Spleen (tissue), 7 donors: ENCODE measurements at regions not wholly inside any gene's neighbourhood (a gene's known extent, or its start where the extent isn't known, plus 50 kb on each side); places are given as distances from the start of the nearest gene placed in this dataset.

ENCODE experiments used
- POLR2AphosphoS5 ChIP-seq, 3 donors: sonication (generic); formaldehyde crosslinking; IDR thresholded peaks; one replicate each; pipeline ENCODE4 v1.5.1; 2017; ENCODE audit warnings: antibody characterized with exemption in 3 of 3
- TF ChIP-seq, protein P1 (sequence below), 11 experiments: fragments of 200-600 bp in 7 of 11; fragments of 450-650 bp in 4 of 11; sonication (generic) in 4 of 11; IDR thresholded peaks in 8 of 11; conservative IDR thresholded peaks in 3 of 11; 1 replicate in 7 of 11; 2 replicates in 4 of 11; pipeline versions ENCODE4 v1.4.0 to v1.8.0; 2016 to 2021; ENCODE audit warnings: antibody characterized with exemption in 11 of 11, inconsistent platforms in 4 of 11, mild to moderate bottlenecking in 1 of 11
- donor health status: DM: no; HTN: no; CAD: no; lungs with moderate emphysema.
- donor health status: DM: no; HTN: no; CAD: no.
- donor health status: DM: no; HTN: no; CAD: no.

DNA sequence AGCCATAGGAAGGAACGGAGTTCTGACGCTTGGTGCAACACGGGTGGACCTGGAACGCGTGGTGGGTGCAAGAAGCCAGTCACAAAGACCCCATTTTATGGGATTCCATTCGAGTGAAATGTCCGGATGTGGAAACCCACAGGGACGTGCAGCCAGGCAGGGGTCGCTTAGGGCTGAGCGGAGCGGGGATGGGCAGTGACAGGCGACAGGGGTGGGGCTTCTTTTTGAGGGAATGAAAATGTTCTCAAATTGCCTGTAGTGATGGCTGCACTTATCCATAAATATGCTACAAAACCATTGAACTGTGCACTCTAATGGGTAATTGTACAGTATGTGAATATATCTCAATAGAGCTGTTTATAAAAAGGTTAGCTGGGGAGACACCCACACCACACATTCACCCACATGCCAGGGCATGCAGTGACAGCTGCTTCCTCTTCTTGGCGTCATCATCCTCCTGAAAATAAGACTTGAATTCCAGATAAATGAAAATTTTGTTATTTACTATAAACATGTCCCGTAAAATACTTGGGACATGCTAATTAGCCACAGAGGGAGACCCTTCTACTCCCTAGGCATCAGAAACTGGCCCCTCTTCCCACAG, 71.3 kb upstream of the OLFM1 start:
- no peak for TF ChIP-seq POLR2AphosphoS5 (IDR thresholded peaks at IDR 0.05)
- TF ChIP-seq, protein P1, sequence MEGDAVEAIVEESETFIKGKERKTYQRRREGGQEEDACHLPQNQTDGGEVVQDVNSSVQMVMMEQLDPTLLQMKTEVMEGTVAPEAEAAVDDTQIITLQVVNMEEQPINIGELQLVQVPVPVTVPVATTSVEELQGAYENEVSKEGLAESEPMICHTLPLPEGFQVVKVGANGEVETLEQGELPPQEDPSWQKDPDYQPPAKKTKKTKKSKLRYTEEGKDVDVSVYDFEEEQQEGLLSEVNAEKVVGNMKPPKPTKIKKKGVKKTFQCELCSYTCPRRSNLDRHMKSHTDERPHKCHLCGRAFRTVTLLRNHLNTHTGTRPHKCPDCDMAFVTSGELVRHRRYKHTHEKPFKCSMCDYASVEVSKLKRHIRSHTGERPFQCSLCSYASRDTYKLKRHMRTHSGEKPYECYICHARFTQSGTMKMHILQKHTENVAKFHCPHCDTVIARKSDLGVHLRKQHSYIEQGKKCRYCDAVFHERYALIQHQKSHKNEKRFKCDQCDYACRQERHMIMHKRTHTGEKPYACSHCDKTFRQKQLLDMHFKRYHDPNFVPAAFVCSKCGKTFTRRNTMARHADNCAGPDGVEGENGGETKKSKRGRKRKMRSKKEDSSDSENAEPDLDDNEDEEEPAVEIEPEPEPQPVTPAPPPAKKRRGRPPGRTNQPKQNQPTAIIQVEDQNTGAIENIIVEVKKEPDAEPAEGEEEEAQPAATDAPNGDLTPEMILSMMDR (IDR thresholded peaks at IDR 0.05 in 8 of 11, conservative IDR thresholded peaks at IDR 0.05 in 3 of 11) = no peak
